K562 (cell line): ENCODE measurements at regions not wholly inside any gene's neighbourhood (a gene's known extent, or its start where the extent isn't known, plus 50 kb on each side); places are given as distances from the start of the nearest gene placed in this dataset.

Experiments used
- ATAC-seq: fragments of 200-7000 bp; cut with Tn5 transposase; 3 replicates; pipeline ENCODE4 v1.9.1; 2020; ENCODE audit warnings: moderate library complexity
- BruUV-seq: library from RNA; stranded (reverse); fragments of 400-500 nt; replicated peaks from 2 replicates; lab custom pipeline; 2021; lab: Mats Ljungman, UMichigan
- CTCF ChIA-PET: fragments of 300-600 bp; formaldehyde crosslinking; extraction: SDS; loops from one replicate; lab custom pipeline; 2021; ENCODE audit warnings: low intra/inter-chr PET ratio; lab: Yijun Ruan, JAX
- POLR2A ChIA-PET: fragments of 300-600, 350-650 bp; sonication (Branson Sonifier 250); formaldehyde crosslinking; extraction: SDS; loops from one replicate; lab custom pipeline; 2021; ENCODE audit warnings: antibody characterized with exemption, inconsistent platforms; lab: Yijun Ruan, JAX
- DNase-seq, 4 experiments: peaks; one replicate each; pipeline versions ENCODE4 v3.0.0 to v3.0.0-alpha.2; 2011 to 2018; ENCODE audit warnings: low spot score in 3 of 4, mixed read lengths in 3 of 4; ENCODE audit errors: extremely low read depth in 1 of 4
- FAIRE-seq: peaks from 2 replicates; lab custom pipeline; 2011; peaks lifted over from hg19 to GRCh38; lab: Jason Lieb, UNC
- H2AFZ ChIP-seq: 2 replicates; pipeline ENCODE4 v1.6.0; 2011; ENCODE audit warnings: low read depth, low read length, control low read depth, inconsistent platforms
- H3K27ac ChIP-seq: fragments of 200-600 bp; 3 replicates; pipeline ENCODE4 v1.8.0; 2011; ENCODE audit warnings: low read depth, mild to moderate bottlenecking, control low read depth, inconsistent platforms, low read length, moderate library complexity, mixed read lengths; ENCODE audit errors: extremely low read depth
- H3K27me3 ChIP-seq, 2 experiments: fragments of 300-600 bp in 1 of 2; 2 replicates in 1 of 2; 3 replicates in 1 of 2; pipeline versions ENCODE4 v1.6.0 to v1.8.0; 2011; ENCODE audit warnings: inconsistent platforms in 2 of 2, low read length in 2 of 2, mild to moderate bottlenecking in 1 of 2, mixed read lengths in 1 of 2, moderate library complexity in 1 of 2; ENCODE audit not compliant: control insufficient read depth in 2 of 2, insufficient read depth in 2 of 2
- H3K36me3 ChIP-seq: fragments of 300-600 bp; 3 replicates; pipeline ENCODE4 v1.8.0; 2011; ENCODE audit warnings: mild to moderate bottlenecking, low read length, inconsistent platforms; ENCODE audit not compliant: control insufficient read depth, insufficient read depth
- H3K4me1 ChIP-seq, 2 experiments: fragments of 200-600 bp in 1 of 2; replicated peaks in 1 of 2; 2 replicates in 1 of 2; 3 replicates in 1 of 2; pipeline versions ENCODE4 v1.5.1 to v1.8.0; 2011; ENCODE audit warnings: inconsistent platforms in 2 of 2, low read length in 2 of 2, mild to moderate bottlenecking in 1 of 2, mixed read lengths in 1 of 2, moderate library complexity in 1 of 2; ENCODE audit not compliant: control insufficient read depth in 2 of 2, insufficient read depth in 2 of 2
- H3K4me2 ChIP-seq: 2 replicates; pipeline ENCODE4 v1.6.1; 2011; ENCODE audit warnings: low read length, control low read depth, inconsistent platforms, mixed read lengths; ENCODE audit not compliant: insufficient read depth
- H3K4me3 ChIP-seq: fragments of 200-600 bp; sonication (generic), shearing (Covaris generic); 2 replicates; pipeline ENCODE4 v1.5.1; 2016; ENCODE audit warnings: control low read depth, inconsistent platforms
- H3K79me2 ChIP-seq: fragments of 200-600 bp; 3 replicates; pipeline ENCODE4 v1.8.0; 2011; ENCODE audit warnings: low read length, inconsistent platforms; ENCODE audit not compliant: control insufficient read depth, insufficient read depth
- H3K9ac ChIP-seq, 2 experiments: 2 replicates each; pipeline versions ENCODE4 v1.6.0 to v1.6.1; 2011; ENCODE audit warnings: low read depth in 2 of 2, low read length in 2 of 2, control low read depth in 1 of 2, inconsistent platforms in 1 of 2, mild to moderate bottlenecking in 1 of 2, mixed read lengths in 1 of 2; ENCODE audit not compliant: insufficient read depth in 1 of 2
- H3K9me1 ChIP-seq: one replicate; pipeline ENCODE4 v1.6.0; 2011; ENCODE audit warnings: inconsistent platforms, mild to moderate bottlenecking, low read length, moderate library complexity; ENCODE audit not compliant: control insufficient read depth, insufficient read depth
- H3K9me3 ChIP-seq: replicated peaks from 2 replicates; pipeline ENCODE4 v1.5.1; 2011; ENCODE audit warnings: low read depth, low read length, inconsistent platforms; ENCODE audit not compliant: control insufficient read depth, insufficient read depth
- H4K20me1 ChIP-seq: replicated peaks from 2 replicates; pipeline ENCODE4 v1.6.1; 2011; ENCODE audit warnings: low read length, inconsistent platforms, mixed read lengths; ENCODE audit not compliant: control insufficient read depth, insufficient read depth
- ARID2 ChIP-seq: fragments of 450-650 bp; IDR thresholded peaks from 2 replicates; pipeline ENCODE4 v1.6.1; 2017; ENCODE audit warnings: antibody characterized with exemption, mild to moderate bottlenecking
- EGR1 ChIP-seq: fragments of 450-650 bp; conservative IDR thresholded peaks from 2 replicates; pipeline ENCODE4 v1.6.1; 2017; ENCODE audit warnings: mild to moderate bottlenecking
- ERF ChIP-seq: fragments of 450-650 bp; formaldehyde crosslinking; IDR thresholded peaks from 2 replicates; pipeline ENCODE4 v1.4.0; 2020; ENCODE audit warnings: mild to moderate bottlenecking, mixed read lengths
- FOXA1 ChIP-seq: fragments of 450-650 bp; IDR thresholded peaks from 2 replicates; pipeline ENCODE4 v1.6.1; 2016; ENCODE audit warnings: mild to moderate bottlenecking, borderline replicate concordance
- FOXJ3 ChIP-seq: sonication (generic); formaldehyde crosslinking; IDR thresholded peaks from 2 replicates; pipeline ENCODE4 v1.4.0; 2020; ENCODE audit warnings: mild to moderate bottlenecking, missing genetic modification reagents
- KLF6 ChIP-seq: fragments of 250-450 bp; sonication (Bioruptor Pico); IDR thresholded peaks from 2 replicates; pipeline ENCODE4 v1.4.0; 2020; ENCODE audit warnings: mild to moderate bottlenecking, moderate library complexity, borderline replicate concordance
- POLR2G ChIP-seq: fragments of 200-400 bp; formaldehyde crosslinking; IDR thresholded peaks from 2 replicates; pipeline ENCODE4 v1.6.1; 2017; ENCODE audit warnings: low read depth, mild to moderate bottlenecking, antibody characterized with exemption, low read length, moderate library complexity
- PTRF ChIP-seq: fragments of 450-650 bp; IDR thresholded peaks from 2 replicates; pipeline ENCODE4 v1.6.1; 2016; ENCODE audit warnings: mild to moderate bottlenecking, missing genetic modification characterization, missing compliant biosample characterization
- U2AF1 ChIP-seq: fragments of 200-400 bp; formaldehyde crosslinking; optimal IDR thresholded peaks from 2 replicates; pipeline ENCODE3; 2017; ENCODE audit warnings: mild to moderate bottlenecking, low read depth, low read length, moderate library complexity
- XRCC5 ChIP-seq: fragments of 200-400 bp; formaldehyde crosslinking; IDR thresholded peaks from 2 replicates; pipeline ENCODE4 v1.6.1; 2017; ENCODE audit warnings: low read depth, mild to moderate bottlenecking, low read length
- YBX1 ChIP-seq: fragments of 450-650 bp; IDR thresholded peaks from 2 replicates; pipeline ENCODE4 v1.7.1; 2016; ENCODE audit warnings: mild to moderate bottlenecking
- ZBTB17 ChIP-seq: fragments of 450-650 bp; formaldehyde crosslinking; IDR thresholded peaks from 2 replicates; pipeline ENCODE4 v1.4.0; 2020; ENCODE audit warnings: mild to moderate bottlenecking
- ZNF778 ChIP-seq: fragments of 450-650 bp; formaldehyde crosslinking; IDR thresholded peaks from 2 replicates; pipeline ENCODE4 v1.4.0; 2020; ENCODE audit warnings: mild to moderate bottlenecking, moderate library complexity
- WGBS: fragments of 100-300 bp; shearing (Covaris generic); methylation state at CpG from one replicate; pipeline ENCODE4 v1.1.6; 2016; ENCODE audit warnings: low coverage, mixed read lengths; ENCODE audit not compliant: insufficient coverage; ENCODE audit errors: missing lambda C conversion rate; 5-methylcytosine and 5-hydroxymethylcytosine counted together
- in situ Hi-C: fragments of 300-500 bp; cut with MboI; formaldehyde crosslinking; loops from 4 replicates; pipeline ENCODE4 v1.15.0; 2018; ENCODE audit warnings: inconsistent platforms, mixed read lengths
- intact Hi-C: fragments of 100-400 bp; cut with micrococcal nuclease; formaldehyde crosslinking; loops from 2 replicates; pipeline ENCODE4 v1.14.2; 2022
- TF ChIP-seq, protein P1 (sequence below), 2 experiments: fragments of 150-350 bp in 1 of 2; IDR thresholded peaks; 2 replicates each; pipeline ENCODE4 v1.6.1; 2012 to 2016; ENCODE audit warnings: low read depth in 2 of 2, low read length in 2 of 2, mild to moderate bottlenecking in 1 of 2, moderate library complexity in 1 of 2
- TF ChIP-seq, protein P2 (sequence below): fragments of 450-650 bp; formaldehyde crosslinking; IDR thresholded peaks from 2 replicates; pipeline ENCODE4 v1.4.0; 2022; ENCODE audit warnings: missing genetic modification characterization
- TF ChIP-seq, protein P3 (sequence below): fragments of 450-650 bp; IDR thresholded peaks from 2 replicates; pipeline ENCODE4 v1.6.1; 2018; ENCODE audit warnings: mild to moderate bottlenecking, low read depth; ENCODE audit not compliant: partially characterized antibody
- TF ChIP-seq, protein P4 (sequence below): sonication (generic); formaldehyde crosslinking; IDR thresholded peaks from 2 replicates; pipeline ENCODE4 v1.8.1; 2023; ENCODE audit warnings: mild to moderate bottlenecking, missing genetic modification reagents

DNA sequence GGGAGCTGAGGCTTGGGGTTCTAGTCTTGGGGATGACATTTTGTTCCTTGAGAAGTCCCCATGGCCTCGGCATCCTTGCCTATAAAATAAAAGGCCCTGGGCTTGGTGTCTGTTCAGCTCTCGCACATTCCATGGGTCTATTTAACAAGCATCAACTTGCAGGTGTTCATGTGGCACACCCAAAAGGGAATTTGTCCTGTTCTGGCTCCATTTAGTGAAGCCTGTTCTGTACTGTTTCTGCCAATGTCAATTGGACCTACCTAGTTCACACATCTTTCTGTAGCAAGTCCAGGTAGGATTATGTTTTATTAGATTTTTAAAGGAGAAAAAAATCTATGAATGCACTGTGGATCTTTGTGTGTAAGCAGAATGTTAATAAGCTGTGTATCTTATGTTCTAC is 262.0 kb downstream of the HIVEP2 start:
- Histone ChIP-seq H3K9me3 (no peaks in the 10 kb centered on the region), H2AFZ (no peak overlapping the region), H3K9me1 (no peaks in the 10 kb centered on the region), H3K4me2 (no peak overlapping the region), H3K79me2 (no peaks in the 10 kb centered on the region), H3K4me3 (no peak overlapping the region), H3K9ac (no peak overlapping the region), H3K27me3 (peaks cover 2 to 12% of the 10 kb centered on the region in 2 experiments; a peak in 3 of 5 replicates), H3K36me3 (no peaks in the 10 kb centered on the region), H4K20me1 (no peaks in the 10 kb centered on the region), H3K27ac (no peak overlapping the region), H3K4me1 (no peaks in the 10 kb centered on the region)
- DNase-seq: no peak
- ChIA-PET POLR2A (no interaction called here), CTCF (no interaction called here)
- intact Hi-C loops (no loop called here), in situ Hi-C loops (loop anchor here (25.0 kb wide), 1 partner anchor 604 kb away; no protein-coding TSS in a partner anchor)
- 0% methylated on average over 2 of the region's 2 CpGs for WGBS
- ATAC-seq: no peak
- FAIRE-seq: no peak
- no TSS peak for BruUV-seq
- TF ChIP-seq PTRF: no peak
- TF ChIP-seq ERF (CRISPR knock-in tag): no peak
- TF ChIP-seq EGR1: no peak
- TF ChIP-seq ZBTB17 (CRISPR knock-in tag): no peak
- TF ChIP-seq U2AF1: no peak
- no peak for TF ChIP-seq XRCC5
- TF ChIP-seq FOXA1: no peak
- TF ChIP-seq, protein P1, sequence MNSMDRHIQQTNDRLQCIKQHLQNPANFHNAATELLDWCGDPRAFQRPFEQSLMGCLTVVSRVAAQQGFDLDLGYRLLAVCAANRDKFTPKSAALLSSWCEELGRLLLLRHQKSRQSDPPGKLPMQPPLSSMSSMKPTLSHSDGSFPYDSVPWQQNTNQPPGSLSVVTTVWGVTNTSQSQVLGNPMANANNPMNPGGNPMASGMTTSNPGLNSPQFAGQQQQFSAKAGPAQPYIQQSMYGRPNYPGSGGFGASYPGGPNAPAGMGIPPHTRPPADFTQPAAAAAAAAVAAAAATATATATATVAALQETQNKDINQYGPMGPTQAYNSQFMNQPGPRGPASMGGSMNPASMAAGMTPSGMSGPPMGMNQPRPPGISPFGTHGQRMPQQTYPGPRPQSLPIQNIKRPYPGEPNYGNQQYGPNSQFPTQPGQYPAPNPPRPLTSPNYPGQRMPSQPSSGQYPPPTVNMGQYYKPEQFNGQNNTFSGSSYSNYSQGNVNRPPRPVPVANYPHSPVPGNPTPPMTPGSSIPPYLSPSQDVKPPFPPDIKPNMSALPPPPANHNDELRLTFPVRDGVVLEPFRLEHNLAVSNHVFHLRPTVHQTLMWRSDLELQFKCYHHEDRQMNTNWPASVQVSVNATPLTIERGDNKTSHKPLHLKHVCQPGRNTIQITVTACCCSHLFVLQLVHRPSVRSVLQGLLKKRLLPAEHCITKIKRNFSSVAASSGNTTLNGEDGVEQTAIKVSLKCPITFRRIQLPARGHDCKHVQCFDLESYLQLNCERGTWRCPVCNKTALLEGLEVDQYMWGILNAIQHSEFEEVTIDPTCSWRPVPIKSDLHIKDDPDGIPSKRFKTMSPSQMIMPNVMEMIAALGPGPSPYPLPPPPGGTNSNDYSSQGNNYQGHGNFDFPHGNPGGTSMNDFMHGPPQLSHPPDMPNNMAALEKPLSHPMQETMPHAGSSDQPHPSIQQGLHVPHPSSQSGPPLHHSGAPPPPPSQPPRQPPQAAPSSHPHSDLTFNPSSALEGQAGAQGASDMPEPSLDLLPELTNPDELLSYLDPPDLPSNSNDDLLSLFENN (IDR thresholded peaks at IDR 0.05; ENCODE audit: low read depth in 2 of 2, low read length in 2 of 2): no peak
- no peak for TF ChIP-seq POLR2G
- no peak for TF ChIP-seq ZNF778
- no peak for TF ChIP-seq YBX1
- TF ChIP-seq, protein P2, sequence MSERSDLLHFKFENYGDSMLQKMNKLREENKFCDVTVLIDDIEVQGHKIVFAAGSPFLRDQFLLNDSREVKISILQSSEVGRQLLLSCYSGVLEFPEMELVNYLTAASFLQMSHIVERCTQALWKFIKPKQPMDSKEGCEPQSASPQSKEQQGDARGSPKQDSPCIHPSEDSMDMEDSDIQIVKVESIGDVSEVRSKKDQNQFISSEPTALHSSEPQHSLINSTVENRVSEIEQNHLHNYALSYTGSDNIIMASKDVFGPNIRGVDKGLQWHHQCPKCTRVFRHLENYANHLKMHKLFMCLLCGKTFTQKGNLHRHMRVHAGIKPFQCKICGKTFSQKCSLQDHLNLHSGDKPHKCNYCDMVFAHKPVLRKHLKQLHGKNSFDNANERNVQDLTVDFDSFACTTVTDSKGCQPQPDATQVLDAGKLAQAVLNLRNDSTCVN (CRISPR knock-in tag): no peak
- no peak for TF ChIP-seq FOXJ3
- TF ChIP-seq ARID2: no peak
- TF ChIP-seq KLF6 (CRISPR knock-in tag): no peak
- TF ChIP-seq, protein P3, sequence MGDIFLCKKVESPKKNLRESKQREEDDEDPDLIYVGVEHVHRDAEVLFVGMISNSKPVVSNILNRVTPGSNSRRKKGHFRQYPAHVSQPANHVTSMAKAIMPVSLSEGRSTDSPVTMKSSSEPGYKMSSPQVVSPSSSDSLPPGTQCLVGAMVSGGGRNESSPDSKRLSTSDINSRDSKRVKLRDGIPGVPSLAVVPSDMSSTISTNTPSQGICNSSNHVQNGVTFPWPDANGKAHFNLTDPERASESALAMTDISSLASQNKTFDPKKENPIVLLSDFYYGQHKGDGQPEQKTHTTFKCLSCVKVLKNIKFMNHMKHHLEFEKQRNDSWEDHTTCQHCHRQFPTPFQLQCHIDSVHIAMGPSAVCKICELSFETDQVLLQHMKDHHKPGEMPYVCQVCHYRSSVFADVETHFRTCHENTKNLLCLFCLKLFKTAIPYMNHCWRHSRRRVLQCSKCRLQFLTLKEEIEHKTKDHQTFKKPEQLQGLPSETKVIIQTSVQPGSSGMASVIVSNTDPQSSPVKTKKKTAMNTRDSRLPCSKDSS: no peak
- TF ChIP-seq, protein P4, sequence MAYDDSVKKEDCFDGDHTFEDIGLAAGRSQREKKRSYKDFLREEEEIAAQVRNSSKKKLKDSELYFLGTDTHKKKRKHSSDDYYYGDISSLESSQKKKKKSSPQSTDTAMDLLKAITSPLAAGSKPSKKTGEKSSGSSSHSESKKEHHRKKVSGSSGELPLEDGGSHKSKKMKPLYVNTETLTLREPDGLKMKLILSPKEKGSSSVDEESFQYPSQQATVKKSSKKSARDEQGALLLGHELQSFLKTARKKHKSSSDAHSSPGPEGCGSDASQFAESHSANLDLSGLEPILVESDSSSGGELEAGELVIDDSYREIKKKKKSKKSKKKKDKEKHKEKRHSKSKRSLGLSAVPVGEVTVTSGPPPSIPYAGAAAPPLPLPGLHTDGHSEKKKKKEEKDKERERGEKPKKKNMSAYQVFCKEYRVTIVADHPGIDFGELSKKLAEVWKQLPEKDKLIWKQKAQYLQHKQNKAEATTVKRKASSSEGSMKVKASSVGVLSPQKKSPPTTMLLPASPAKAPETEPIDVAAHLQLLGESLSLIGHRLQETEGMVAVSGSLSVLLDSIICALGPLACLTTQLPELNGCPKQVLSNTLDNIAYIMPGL: no peak
